ENCODE measurements at regions not wholly inside any gene's neighbourhood (a gene's known extent, or its start where the extent isn't known, plus 50 kb on each side); places are given as distances from the start of the nearest gene placed in this dataset.

GRCh38 chr17:5672815-5673430 is 88.6 kb upstream of the NLRP1 start:
- no peak for ATAC-seq
- no peaks in the 10 kb centered on the region for H3K9me3 ChIP-seq (ENCODE audit: control insufficient read depth, low read length, poor library complexity, severe bottlenecking)
- no peak overlapping the region for H3K4me3 Mint-ChIP-seq

GRCh38 chr17:5675625-5676421 is 91.5 kb upstream of the NLRP1 start:
- H3K36me3 Mint-ChIP-seq (ENCODE audit: low read depth), result no peaks in the 10 kb centered on the region
- peaks cover 42% of the 10 kb centered on the region for H3K27me3 Mint-ChIP-seq
- no peaks in the 10 kb centered on the region for H3K4me1 Mint-ChIP-seq
- ATAC-seq (no peak), DNase-seq (no peak)
- no peaks in the 10 kb centered on the region for H3K9me3 ChIP-seq (ENCODE audit: control insufficient read depth, low read length, poor library complexity, severe bottlenecking)
- H3K4me3 Mint-ChIP-seq, result no peak overlapping the region
- no peak overlapping the region for H3K27ac Mint-ChIP-seq

More at GRCh38 chr17:5672815-5673430, 88.6 kb upstream of the NLRP1 start:
- Mint-ChIP-seq H3K4me1 (no peaks in the 10 kb centered on the region), H3K36me3 (ENCODE audit: low read depth) (peaks cover 5% of the 10 kb centered on the region), H3K27ac (no peak overlapping the region), H3K27me3 (peaks cover 39% of the 10 kb centered on the region)
- no peak for DNase-seq

DNA sequence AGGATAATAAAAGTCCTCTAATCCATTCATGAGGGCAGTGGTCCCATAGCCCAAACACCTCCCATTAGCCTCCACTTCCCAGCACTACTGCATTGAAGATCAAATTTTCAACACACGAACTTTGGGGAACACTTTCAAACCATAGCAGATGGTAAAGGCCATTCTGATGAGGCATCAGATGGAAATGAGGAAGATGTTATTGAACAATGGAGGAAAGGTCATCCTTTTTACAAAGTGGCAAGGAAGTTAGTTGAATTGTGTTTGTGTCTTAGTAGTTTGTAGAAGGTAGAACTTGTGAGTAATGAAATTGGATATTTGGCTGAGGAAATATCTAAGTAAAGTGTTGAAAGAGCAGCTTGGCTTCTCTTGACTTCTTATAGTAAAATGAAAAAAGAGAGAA is 93.3 kb upstream of the NLRP1 start:
- Mint-ChIP-seq H3K4me1 (no peaks in the 10 kb centered on the region), H3K4me3 (no peak overlapping the region), H3K27me3 (peaks cover 54% of the 10 kb centered on the region), H3K27ac (no peak overlapping the region), H3K36me3 (ENCODE audit: low read depth) (no peaks in the 10 kb centered on the region)
- ATAC-seq, result no peak
- H3K9me3 ChIP-seq (ENCODE audit: control insufficient read depth, low read length, poor library complexity, severe bottlenecking), result no peaks in the 10 kb centered on the region
- no peak for DNase-seq

GRCh38 chr17:5678171-5678570 is 93.9 kb upstream of the NLRP1 start:
- Mint-ChIP-seq H3K36me3 (ENCODE audit: low read depth) (no peaks in the 10 kb centered on the region), H3K27me3 (peaks cover 51% of the 10 kb centered on the region), H3K27ac (no peak overlapping the region), H3K4me3 (no peak overlapping the region), H3K4me1 (no peaks in the 10 kb centered on the region)
- H3K9me3 ChIP-seq (ENCODE audit: control insufficient read depth, low read length, poor library complexity, severe bottlenecking), result no peaks in the 10 kb centered on the region
- ATAC-seq (no peak), DNase-seq (no peak)

DNA sequence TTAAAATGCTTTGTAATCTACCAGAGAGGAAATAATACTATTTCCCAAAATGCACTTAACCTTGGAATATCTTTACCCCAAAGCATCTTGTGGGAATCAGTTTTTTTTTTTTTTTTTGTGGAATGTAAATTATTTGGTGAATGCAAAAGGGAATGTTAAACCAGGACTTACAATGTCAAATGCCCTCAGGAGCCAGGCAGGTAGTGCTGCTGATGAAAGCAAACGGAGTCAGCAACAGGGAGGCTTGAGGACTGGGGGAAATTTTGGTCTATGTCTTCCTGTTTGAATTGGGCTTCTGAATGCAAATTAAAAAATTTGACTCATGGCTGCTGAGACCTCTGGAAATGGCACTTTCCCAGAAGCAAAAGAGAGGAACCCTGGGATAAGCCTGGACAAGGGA is 96.5 kb upstream of the NLRP1 start:
- peaks cover 48% of the 10 kb centered on the region for H3K27me3 Mint-ChIP-seq
- H3K27ac Mint-ChIP-seq, result no peak overlapping the region
- no peak overlapping the region for H3K4me3 Mint-ChIP-seq
- DNase-seq (no peak), ATAC-seq (no peak)
- H3K36me3 Mint-ChIP-seq (ENCODE audit: low read depth), result no peaks in the 10 kb centered on the region
- H3K4me1 Mint-ChIP-seq, result no peaks in the 10 kb centered on the region
- H3K9me3 ChIP-seq (ENCODE audit: control insufficient read depth, low read length, poor library complexity, severe bottlenecking), result no peaks in the 10 kb centered on the region

GRCh38 chr17:5683241-5683640 is 98.9 kb upstream of the NLRP1 start:
- ATAC-seq (no peak), DNase-seq (no peak)
- H3K9me3 ChIP-seq (ENCODE audit: control insufficient read depth, low read length, poor library complexity, severe bottlenecking), result no peaks in the 10 kb centered on the region
- no peak overlapping the region for H3K27ac Mint-ChIP-seq
- H3K4me1 Mint-ChIP-seq, result no peaks in the 10 kb centered on the region
- no peak overlapping the region for H3K4me3 Mint-ChIP-seq
- no peaks in the 10 kb centered on the region for H3K36me3 Mint-ChIP-seq (ENCODE audit: low read depth)
- peaks cover 53% of the 10 kb centered on the region for H3K27me3 Mint-ChIP-seq

DNA sequence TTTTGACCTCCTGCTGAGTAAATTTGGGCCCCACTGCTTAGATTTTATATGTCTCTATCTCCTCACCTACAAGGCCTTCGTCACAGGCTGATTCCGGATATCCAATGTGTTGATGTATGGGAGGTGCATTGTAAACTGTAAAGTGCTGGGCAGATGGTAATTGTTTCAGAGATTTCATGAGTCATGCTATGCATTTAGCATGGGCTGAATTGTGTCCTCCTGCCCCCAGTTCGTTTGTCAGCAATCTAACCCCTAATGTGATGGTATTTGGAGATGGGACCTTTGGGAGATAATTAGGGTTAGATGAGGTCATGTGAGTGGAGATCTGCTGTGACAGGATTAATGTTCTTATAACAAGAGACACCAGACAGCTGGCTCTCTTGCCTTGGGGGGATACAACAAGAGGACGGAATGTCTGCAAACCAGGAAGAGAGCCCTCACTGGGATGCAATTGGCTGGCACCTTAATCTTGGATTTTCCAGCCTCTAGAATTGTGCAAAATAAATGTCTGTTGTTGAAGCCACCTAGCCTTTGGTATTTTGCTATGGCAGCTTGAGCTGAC is 101.8 kb upstream of the NLRP1 start:
- H3K36me3 Mint-ChIP-seq (ENCODE audit: low read depth), result peaks cover 4% of the 10 kb centered on the region
- ATAC-seq, result no peak

DNA sequence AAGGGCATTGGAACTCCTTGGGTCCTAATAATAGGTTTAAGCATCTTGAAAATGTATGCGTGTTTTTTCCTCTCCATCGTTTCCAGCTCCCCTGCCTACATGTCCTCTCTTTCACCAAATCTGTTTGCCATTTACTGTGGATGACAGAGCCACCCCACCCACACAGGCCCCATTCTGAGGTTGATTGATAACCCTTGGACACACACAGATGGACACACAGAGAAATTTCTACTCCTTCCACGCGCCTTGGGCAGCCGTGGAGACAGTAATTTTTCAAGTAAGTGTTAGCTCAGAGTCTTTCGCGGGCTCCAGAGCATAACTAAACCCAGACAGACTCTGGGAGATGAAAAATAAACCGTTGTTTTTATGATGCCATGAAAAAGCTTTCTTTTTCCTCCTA is 103.3 kb upstream of the NLRP1 start:
- no peaks in the 10 kb centered on the region for H3K9me3 ChIP-seq (ENCODE audit: control insufficient read depth, low read length, poor library complexity, severe bottlenecking)
- no peak overlapping the region for H3K27ac Mint-ChIP-seq
- ATAC-seq (no peak), DNase-seq (no peak)
- no peak overlapping the region for H3K4me3 Mint-ChIP-seq
- no peaks in the 10 kb centered on the region for H3K4me1 Mint-ChIP-seq
- H3K27me3 Mint-ChIP-seq, result peaks cover 48% of the 10 kb centered on the region
- H3K36me3 Mint-ChIP-seq (ENCODE audit: low read depth), result peaks cover 4% of the 10 kb centered on the region

More for the DNA sequence above, 101.8 kb upstream of the NLRP1 start:
- no peak overlapping the region for H3K4me3 Mint-ChIP-seq
- no peak overlapping the region for H3K27ac Mint-ChIP-seq
- no peaks in the 10 kb centered on the region for H3K4me1 Mint-ChIP-seq
- H3K9me3 ChIP-seq (ENCODE audit: control insufficient read depth, low read length, poor library complexity, severe bottlenecking), result no peaks in the 10 kb centered on the region
- DNase-seq, result no peak
- peaks cover 52% of the 10 kb centered on the region for H3K27me3 Mint-ChIP-seq

DNA sequence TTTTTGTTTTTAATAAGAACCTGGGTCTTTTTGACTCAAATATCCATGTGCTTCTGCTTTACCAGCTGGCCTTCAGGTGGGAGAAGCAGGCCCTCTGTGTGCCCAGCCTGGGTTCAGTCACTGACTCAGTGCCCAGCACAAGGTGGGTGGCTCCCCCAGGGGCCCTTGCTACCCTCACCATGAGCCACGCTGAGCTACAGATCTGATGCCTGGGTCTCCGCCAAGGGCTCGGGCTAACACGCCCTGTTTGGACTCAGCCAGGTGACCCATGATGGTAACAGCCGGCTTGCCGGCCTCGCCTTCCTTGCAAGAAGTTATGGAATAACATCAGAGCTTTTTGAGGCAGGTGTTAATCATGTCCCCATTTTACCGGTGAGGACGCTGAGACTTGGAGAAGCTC is 109.5 kb upstream of the NLRP1 start:
- Mint-ChIP-seq H3K27me3 (peaks cover 49% of the 10 kb centered on the region), H3K27ac (no peak overlapping the region), H3K4me1 (no peaks in the 10 kb centered on the region), H3K36me3 (ENCODE audit: low read depth) (peaks cover 2% of the 10 kb centered on the region), H3K4me3 (no peak overlapping the region)
- DNase-seq (no peak), ATAC-seq (no peak)
- no peaks in the 10 kb centered on the region for H3K9me3 ChIP-seq (ENCODE audit: control insufficient read depth, low read length, poor library complexity, severe bottlenecking)

- no peaks in the 10 kb centered on the region for H3K4me1 Mint-ChIP-seq
- peaks cover 3% of the 10 kb centered on the region for H3K36me3 Mint-ChIP-seq (ENCODE audit: low read depth)
- ATAC-seq (no peak), DNase-seq (no peak)
- peaks cover 47% of the 10 kb centered on the region for H3K27me3 Mint-ChIP-seq
- no peak overlapping the region for H3K4me3 Mint-ChIP-seq
- no peak overlapping the region for H3K27ac Mint-ChIP-seq
- H3K9me3 ChIP-seq (ENCODE audit: control insufficient read depth, low read length, poor library complexity, severe bottlenecking), result no peaks in the 10 kb centered on the region
Measured at GRCh38 chr17:5694551-5694950, 110.2 kb upstream of the NLRP1 start.

GRCh38 chr17:5695480-5695879 is 111.2 kb upstream of the NLRP1 start:
- Mint-ChIP-seq H3K27me3 (peaks cover 46% of the 10 kb centered on the region), H3K27ac (no peak overlapping the region), H3K4me3 (no peak overlapping the region), H3K4me1 (no peaks in the 10 kb centered on the region), H3K36me3 (ENCODE audit: low read depth) (peaks cover 2% of the 10 kb centered on the region)
- DNase-seq, result no peak
- no peaks in the 10 kb centered on the region for H3K9me3 ChIP-seq (ENCODE audit: control insufficient read depth, low read length, poor library complexity, severe bottlenecking)
- ATAC-seq, result no peak

DNA sequence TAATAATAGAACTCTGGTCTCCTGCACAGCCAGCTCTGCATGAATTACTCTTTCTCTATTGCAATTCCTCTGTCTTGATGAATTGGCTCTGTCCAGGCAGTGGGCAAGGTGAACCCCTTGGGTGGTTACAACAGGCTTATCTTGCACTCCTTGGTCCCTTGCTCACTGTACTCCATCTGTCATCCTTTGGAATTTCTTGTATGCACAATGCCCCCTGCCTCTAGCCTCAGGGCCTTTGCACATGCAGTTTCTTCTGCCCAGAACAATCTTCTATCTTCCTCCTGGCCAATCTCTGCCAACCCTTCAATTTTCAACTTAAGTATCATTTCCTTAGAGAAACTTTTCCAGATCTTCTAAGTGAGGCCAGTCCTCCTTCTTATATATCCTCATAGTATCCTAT is 114.7 kb upstream of the NLRP1 start:
- peaks cover 53% of the 10 kb centered on the region for H3K27me3 Mint-ChIP-seq
- no peaks in the 10 kb centered on the region for H3K9me3 ChIP-seq (ENCODE audit: control insufficient read depth, low read length, poor library complexity, severe bottlenecking)
- DNase-seq (no peak), ATAC-seq (no peak)
- H3K27ac Mint-ChIP-seq, result no peak overlapping the region
- no peak overlapping the region for H3K4me3 Mint-ChIP-seq
- H3K4me1 Mint-ChIP-seq, result no peaks in the 10 kb centered on the region
- H3K36me3 Mint-ChIP-seq (ENCODE audit: low read depth), result peaks cover 2% of the 10 kb centered on the region

GRCh38 chr17:5699814-5700213 is 115.5 kb upstream of the NLRP1 start:
- H3K4me1 Mint-ChIP-seq, result no peaks in the 10 kb centered on the region
- ATAC-seq, result no peak
- DNase-seq, result no peak
- no peak overlapping the region for H3K27ac Mint-ChIP-seq
- no peaks in the 10 kb centered on the region for H3K9me3 ChIP-seq (ENCODE audit: control insufficient read depth, low read length, poor library complexity, severe bottlenecking)
- H3K27me3 Mint-ChIP-seq, result peaks cover 52% of the 10 kb centered on the region
- H3K4me3 Mint-ChIP-seq, result no peak overlapping the region
- peaks cover 2% of the 10 kb centered on the region for H3K36me3 Mint-ChIP-seq (ENCODE audit: low read depth)

DNA sequence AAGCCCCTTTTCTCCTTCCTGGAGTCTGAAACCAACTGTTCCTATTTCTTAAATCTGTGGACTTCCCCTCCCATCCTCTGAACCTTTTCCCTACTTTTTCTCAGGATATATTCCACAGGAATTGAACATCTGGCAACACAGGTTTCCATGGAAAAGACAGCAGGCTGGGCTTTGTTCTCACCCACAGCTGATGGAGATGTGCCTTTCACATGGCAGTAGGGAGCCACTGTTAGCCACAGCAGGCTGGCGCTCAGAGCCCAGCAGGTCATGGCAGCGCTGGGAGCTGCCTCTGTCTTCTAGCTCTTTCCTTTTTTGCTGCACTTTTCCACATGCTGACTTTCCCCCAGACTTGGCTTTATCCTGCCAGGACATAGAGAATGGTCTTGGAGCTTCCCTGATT is 116.4 kb upstream of the NLRP1 start:
- H3K36me3 Mint-ChIP-seq (ENCODE audit: low read depth), result peaks cover 2% of the 10 kb centered on the region
- no peaks in the 10 kb centered on the region for H3K4me1 Mint-ChIP-seq
- no peak overlapping the region for H3K4me3 Mint-ChIP-seq
- H3K9me3 ChIP-seq (ENCODE audit: control insufficient read depth, low read length, poor library complexity, severe bottlenecking), result no peaks in the 10 kb centered on the region
- H3K27ac Mint-ChIP-seq, result no peak overlapping the region
- H3K27me3 Mint-ChIP-seq, result peaks cover 59% of the 10 kb centered on the region
- ATAC-seq, result no peak
- no peak for DNase-seq
